ENCODE measurements at regions not wholly inside any gene's neighbourhood (a gene's known extent, or its start where the extent isn't known, plus 50 kb on each side); places are given as distances from the start of the nearest gene placed in this dataset.

DNA sequence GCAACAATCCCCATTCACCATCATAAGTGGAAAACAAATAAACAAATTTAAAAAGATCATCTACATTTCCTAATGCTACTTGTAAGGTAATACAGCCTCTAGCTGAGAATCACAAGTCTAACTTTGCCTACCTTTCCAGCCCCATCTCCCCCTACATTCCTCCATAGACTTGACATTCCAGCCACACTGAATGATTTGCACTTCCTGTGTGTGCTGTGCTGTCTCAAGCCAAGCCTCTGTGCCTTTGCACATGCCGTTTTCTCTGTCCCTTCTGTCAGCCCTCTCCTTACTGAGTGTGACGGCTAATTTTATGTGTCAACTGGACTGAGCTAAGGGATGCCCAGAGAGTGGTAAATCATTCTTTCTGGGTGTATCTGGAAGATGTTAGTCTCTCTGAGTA is 82.4 kb upstream of the MBIP start:
- intact Hi-C loops (cut with DNase I), result no loop called here
- H3K4me3 ChIP-seq, result no peak overlapping the region
- no peak overlapping the region for H3K27ac ChIP-seq
- TF ChIP-seq, protein P1, sequence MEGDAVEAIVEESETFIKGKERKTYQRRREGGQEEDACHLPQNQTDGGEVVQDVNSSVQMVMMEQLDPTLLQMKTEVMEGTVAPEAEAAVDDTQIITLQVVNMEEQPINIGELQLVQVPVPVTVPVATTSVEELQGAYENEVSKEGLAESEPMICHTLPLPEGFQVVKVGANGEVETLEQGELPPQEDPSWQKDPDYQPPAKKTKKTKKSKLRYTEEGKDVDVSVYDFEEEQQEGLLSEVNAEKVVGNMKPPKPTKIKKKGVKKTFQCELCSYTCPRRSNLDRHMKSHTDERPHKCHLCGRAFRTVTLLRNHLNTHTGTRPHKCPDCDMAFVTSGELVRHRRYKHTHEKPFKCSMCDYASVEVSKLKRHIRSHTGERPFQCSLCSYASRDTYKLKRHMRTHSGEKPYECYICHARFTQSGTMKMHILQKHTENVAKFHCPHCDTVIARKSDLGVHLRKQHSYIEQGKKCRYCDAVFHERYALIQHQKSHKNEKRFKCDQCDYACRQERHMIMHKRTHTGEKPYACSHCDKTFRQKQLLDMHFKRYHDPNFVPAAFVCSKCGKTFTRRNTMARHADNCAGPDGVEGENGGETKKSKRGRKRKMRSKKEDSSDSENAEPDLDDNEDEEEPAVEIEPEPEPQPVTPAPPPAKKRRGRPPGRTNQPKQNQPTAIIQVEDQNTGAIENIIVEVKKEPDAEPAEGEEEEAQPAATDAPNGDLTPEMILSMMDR (IDR thresholded peaks at IDR 0.05), result no peak
- TF ChIP-seq POLR2A (IDR thresholded peaks at IDR 0.05), result no peak
- no peaks in the 10 kb centered on the region for H3K4me1 ChIP-seq
- H3K36me3 ChIP-seq (replicated peaks in 1 of 2; ENCODE audit: insufficient read depth in 1 of 2, low read depth in 2 of 2), result no peaks in the 10 kb centered on the region
- no peak for DNase-seq
- WGBS, 2 donors, result 55 to 69% methylated on average over 2 of the region's 2 CpGs
- H3K27me3 ChIP-seq, result no peaks in the 10 kb centered on the region
- H3K9me3 ChIP-seq, result no peaks in the 10 kb centered on the region
- no peak for ATAC-seq

DNA sequence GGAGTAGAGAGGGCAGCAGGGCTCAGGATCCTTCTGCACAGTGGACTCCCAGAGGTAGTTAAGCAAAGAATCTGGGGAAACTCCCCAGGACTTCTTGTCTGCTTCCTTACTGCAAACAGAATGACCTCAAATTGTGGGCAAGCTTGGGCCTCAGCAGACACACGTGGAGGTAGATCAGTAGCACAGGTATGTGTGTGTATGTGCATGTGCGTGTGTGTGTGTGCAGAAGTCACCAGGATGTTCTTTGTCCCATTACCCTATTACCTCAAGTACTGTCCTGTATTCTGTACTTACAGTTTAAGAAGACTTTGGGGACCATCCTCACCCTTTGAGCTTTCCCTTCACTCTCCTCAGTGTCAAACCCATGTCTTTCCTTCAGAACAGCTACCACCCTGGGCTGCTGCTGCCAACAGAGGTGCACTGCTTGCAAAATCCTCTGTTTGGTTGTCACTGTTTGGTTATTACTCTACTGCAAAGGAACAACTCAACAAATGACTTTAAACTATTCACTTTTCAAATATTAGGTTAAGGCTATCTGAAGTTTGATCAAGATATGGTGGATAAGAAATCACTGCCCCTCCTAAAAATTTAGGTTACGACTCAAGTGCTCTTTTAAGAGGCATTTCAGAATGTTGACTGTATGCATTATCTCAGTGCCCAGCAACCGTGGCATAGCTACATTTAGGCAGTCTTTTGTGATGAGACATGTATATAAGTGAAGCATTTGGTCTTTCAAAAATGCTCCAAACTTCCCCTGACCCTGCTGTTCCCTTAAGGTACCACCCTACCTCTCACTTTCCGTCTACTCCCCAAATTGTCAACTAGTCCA is 78.2 kb upstream of the MBIP start:
- no peak overlapping the region for H3K4me3 ChIP-seq
- no peaks in the 10 kb centered on the region for H3K36me3 ChIP-seq (replicated peaks in 1 of 2; ENCODE audit: insufficient read depth in 1 of 2, low read depth in 2 of 2)
- no peaks in the 10 kb centered on the region for H3K4me1 ChIP-seq
- intact Hi-C loops (cut with DNase I), result no loop called here
- H3K27ac ChIP-seq, result no peak overlapping the region
- no peak for TF ChIP-seq POLR2A (IDR thresholded peaks at IDR 0.05)
- TF ChIP-seq, protein P1 (IDR thresholded peaks at IDR 0.05), result no peak
- no peaks in the 10 kb centered on the region for H3K27me3 ChIP-seq
- no peak for ATAC-seq
- 43 to 45% methylated on average over 5 of the region's 5 CpGs for whole genome bisulfite sequencing, 2 donors
- DNase-seq, result no peak
- H3K9me3 ChIP-seq, result no peaks in the 10 kb centered on the region

- intact Hi-C loops (cut with DNase I), result no loop called here
- H3K36me3 ChIP-seq (replicated peaks in 1 of 2; ENCODE audit: insufficient read depth in 1 of 2, low read depth in 2 of 2), result no peaks in the 10 kb centered on the region
- no peak overlapping the region for H3K4me3 ChIP-seq
- H3K9me3 ChIP-seq, result no peaks in the 10 kb centered on the region
- H3K27me3 ChIP-seq, result no peaks in the 10 kb centered on the region
- H3K4me1 ChIP-seq, result no peaks in the 10 kb centered on the region
- no peak overlapping the region for H3K27ac ChIP-seq
- DNase-seq (no peak), ATAC-seq (no peak)
- TF ChIP-seq, protein P1 (IDR thresholded peaks at IDR 0.05), result no peak
- TF ChIP-seq POLR2A (IDR thresholded peaks at IDR 0.05), result no peak
Observed at GRCh38 chr14:36397357-36397756, 76.9 kb upstream of the MBIP start.

- DNase-seq (no peak), ATAC-seq (no peak)
- H3K9me3 ChIP-seq, result no peaks in the 10 kb centered on the region
- H3K4me1 ChIP-seq, result no peaks in the 10 kb centered on the region
- H3K27me3 ChIP-seq, result no peaks in the 10 kb centered on the region
- H3K36me3 ChIP-seq (replicated peaks in 1 of 2; ENCODE audit: insufficient read depth in 1 of 2, low read depth in 2 of 2), result no peaks in the 10 kb centered on the region
- TF ChIP-seq, protein P1 (IDR thresholded peaks at IDR 0.05), result no peak
- no peak for TF ChIP-seq POLR2A (IDR thresholded peaks at IDR 0.05)
- H3K4me3 ChIP-seq, result no peak overlapping the region
- intact Hi-C loops (cut with DNase I), result no loop called here
- no peak overlapping the region for H3K27ac ChIP-seq
Observed at GRCh38 chr14:36396798-36397197, 76.4 kb upstream of the MBIP start.

- intact Hi-C loops (cut with DNase I), result no loop called here
- no peaks in the 10 kb centered on the region for H3K9me3 ChIP-seq
- ATAC-seq (no peak), DNase-seq (no peak)
- H3K27me3 ChIP-seq, result no peaks in the 10 kb centered on the region
- H3K4me1 ChIP-seq, result no peaks in the 10 kb centered on the region
- WGBS, 2 donors, result 5 to 6% methylated on average over 1 of the region's 1 CpG
- H3K36me3 ChIP-seq (replicated peaks in 1 of 2; ENCODE audit: insufficient read depth in 1 of 2, low read depth in 2 of 2), result no peaks in the 10 kb centered on the region
- TF ChIP-seq POLR2A (IDR thresholded peaks at IDR 0.05), result no peak
- TF ChIP-seq, protein P1 (IDR thresholded peaks at IDR 0.05), result no peak
- no peak overlapping the region for H3K27ac ChIP-seq
- H3K4me3 ChIP-seq, result no peak overlapping the region
Observed at GRCh38 chr14:36394593-36394992, 74.2 kb upstream of the MBIP start.

Measured in body of pancreas (tissue), 4 donors.